ENCODE measurements at regions not wholly inside any gene's neighbourhood (a gene's known extent, or its start where the extent isn't known, plus 50 kb on each side); places are given as distances from the start of the nearest gene placed in this dataset.

GRCh38 chr12:131617179-131617578 is 93.7 kb upstream of the SFSWAP start:
- H3K4me1 ChIP-seq (ENCODE audit: control insufficient read depth in 1 of 2, low read depth in 2 of 2), result no peaks in the 10 kb centered on the region
- no peak for TF ChIP-seq CTCF (IDR thresholded peaks at IDR 0.05)
- no peak overlapping the region for H3K4me3 ChIP-seq
- no peaks in the 10 kb centered on the region for H3K36me3 ChIP-seq
- DNase-seq (ENCODE audit: low spot score) (no peak), ATAC-seq (ENCODE audit: insufficient number of reproducible peaks, low FRiP score, low read depth) (no peak)
- H3K27ac ChIP-seq, result no peak overlapping the region
- H3K9me3 ChIP-seq, result no peaks in the 10 kb centered on the region
- H3K27me3 ChIP-seq (replicated peaks; ENCODE audit: insufficient read depth), result no peaks in the 10 kb centered on the region

- Histone ChIP-seq H3K36me3 (no peaks in the 10 kb centered on the region), H3K27me3 (replicated peaks; ENCODE audit: insufficient read depth) (no peaks in the 10 kb centered on the region), H3K4me3 (no peak overlapping the region), H3K27ac (no peak overlapping the region), H3K9me3 (no peaks in the 10 kb centered on the region), H3K4me1 (ENCODE audit: control insufficient read depth in 1 of 2, low read depth in 2 of 2) (no peaks in the 10 kb centered on the region)
- no peak for TF ChIP-seq CTCF (IDR thresholded peaks at IDR 0.05)
- ATAC-seq (ENCODE audit: insufficient number of reproducible peaks, low FRiP score, low read depth) (no peak), DNase-seq (ENCODE audit: low spot score) (no peak)
Observed at GRCh38 chr12:131617596-131618302, 93.1 kb upstream of the SFSWAP start.

- ATAC-seq (ENCODE audit: insufficient number of reproducible peaks, low FRiP score, low read depth) (no peak), DNase-seq (ENCODE audit: low spot score) (no peak)
- no peaks in the 10 kb centered on the region for H3K27me3 ChIP-seq (replicated peaks; ENCODE audit: insufficient read depth)
Observed at GRCh38 chr12:131618303-131618658, 92.6 kb upstream of the SFSWAP start.

DNA sequence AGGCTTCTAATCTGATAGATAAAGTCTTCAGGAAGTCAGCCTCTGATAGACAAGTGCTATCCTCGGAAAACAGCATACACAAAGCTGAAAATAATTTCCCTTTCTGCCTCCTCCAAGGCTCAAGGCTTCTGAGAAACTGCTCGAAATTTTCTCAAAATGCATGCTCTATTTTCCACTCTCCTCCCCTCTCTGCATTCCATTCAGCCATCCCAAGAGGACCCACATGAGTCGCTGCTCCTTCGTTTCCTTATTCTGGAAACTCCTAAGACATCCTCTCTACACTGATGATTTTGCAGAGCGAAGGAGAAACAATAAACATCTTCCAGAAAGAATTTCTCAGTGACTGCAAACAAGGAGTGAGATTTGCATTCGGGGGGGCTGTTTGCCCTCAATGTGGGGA is 92.2 kb upstream of the SFSWAP start:
- Histone ChIP-seq H3K27ac (no peak overlapping the region), H3K27me3 (replicated peaks; ENCODE audit: insufficient read depth) (no peaks in the 10 kb centered on the region), H3K4me3 (no peak overlapping the region), H3K4me1 (ENCODE audit: control insufficient read depth in 1 of 2, low read depth in 2 of 2) (no peaks in the 10 kb centered on the region), H3K9me3 (no peaks in the 10 kb centered on the region), H3K36me3 (no peaks in the 10 kb centered on the region)
- no peak for DNase-seq (ENCODE audit: low spot score)
- TF ChIP-seq CTCF (IDR thresholded peaks at IDR 0.05), result no peak
- ATAC-seq (ENCODE audit: insufficient number of reproducible peaks, low FRiP score, low read depth), result no peak

More at GRCh38 chr12:131618303-131618658, 92.6 kb upstream of the SFSWAP start:
- H3K4me3 ChIP-seq, result no peak overlapping the region
- H3K27ac ChIP-seq, result no peak overlapping the region
- no peaks in the 10 kb centered on the region for H3K36me3 ChIP-seq
- H3K4me1 ChIP-seq (ENCODE audit: control insufficient read depth in 1 of 2, low read depth in 2 of 2), result no peaks in the 10 kb centered on the region
- no peaks in the 10 kb centered on the region for H3K9me3 ChIP-seq
- no peak for TF ChIP-seq CTCF (IDR thresholded peaks at IDR 0.05)

- H3K9me3 ChIP-seq, result no peaks in the 10 kb centered on the region
- no peaks in the 10 kb centered on the region for H3K4me1 ChIP-seq (ENCODE audit: control insufficient read depth in 1 of 2, low read depth in 2 of 2)
- no peak for DNase-seq (ENCODE audit: low spot score)
- no peaks in the 10 kb centered on the region for H3K36me3 ChIP-seq
- no peaks in the 10 kb centered on the region for H3K27me3 ChIP-seq (replicated peaks; ENCODE audit: insufficient read depth)
- no peak for TF ChIP-seq CTCF (IDR thresholded peaks at IDR 0.05)
- H3K27ac ChIP-seq, result no peak overlapping the region
- H3K4me3 ChIP-seq, result no peak overlapping the region
- ATAC-seq (ENCODE audit: insufficient number of reproducible peaks, low FRiP score, low read depth), result no peak
Observed at GRCh38 chr12:131619106-131619642, 91.7 kb upstream of the SFSWAP start.

Data from thoracic aorta (tissue), 2 donors.